GM18498 (cell line): ENCODE measurements at regions not wholly inside any gene's neighbourhood (a gene's known extent, or its start where the extent isn't known, plus 50 kb on each side); places are given as distances from the start of the nearest gene placed in this dataset.
"Not testable (repeated sequence)": the region's sequence is repeated elsewhere in the genome, so short reads cannot be mapped to it uniquely, and the experiment has no call there.

Experiments
- ATAC-seq: cut with Tn5 transposase; IDR thresholded peaks from one replicate; pipeline ENCODE4 v1.9.1; 2021; ENCODE audit warnings: mild to moderate bottlenecking, moderate library complexity; ENCODE audit not compliant: unreplicated experiment

DNA sequence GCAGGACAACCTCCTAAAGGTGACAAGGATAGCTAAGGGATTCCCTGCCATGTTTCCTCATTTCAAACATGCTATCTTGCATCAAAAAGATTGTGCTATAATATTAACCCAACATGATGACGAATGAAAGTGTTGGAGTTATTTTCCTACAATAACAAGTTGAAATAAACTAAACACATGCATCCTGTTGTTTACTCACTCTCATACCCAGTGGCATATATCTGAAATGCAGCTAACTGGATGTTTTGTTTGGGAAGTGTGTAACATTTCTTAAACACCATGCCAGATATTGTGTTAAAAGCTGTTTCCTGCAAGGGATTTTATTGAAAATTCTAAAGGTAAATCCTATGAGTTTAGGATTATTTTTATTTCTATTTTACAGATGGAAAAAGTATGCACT lies 139.6 kb downstream of the TFPI2 start:
- no peak for ATAC-seq

DNA sequence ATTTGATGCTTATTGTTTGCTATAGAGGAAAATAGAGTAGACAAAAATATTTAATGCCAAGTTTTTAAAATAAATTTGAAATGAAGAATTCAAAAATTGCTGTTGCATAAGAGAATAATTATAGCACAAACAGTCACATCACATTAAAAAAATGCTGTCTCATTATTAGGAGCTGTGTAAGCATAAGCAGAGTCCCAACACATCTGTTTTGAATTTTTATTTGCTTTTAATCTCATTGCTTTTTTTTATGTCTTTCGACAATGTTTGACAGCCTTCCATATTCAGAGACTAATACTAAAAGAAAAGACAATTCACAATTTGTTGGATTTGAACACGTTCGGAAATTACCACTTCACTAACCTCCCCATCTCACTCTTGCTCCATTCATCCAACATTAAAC lies 143.5 kb downstream of the TFPI2 start:
- no peak for ATAC-seq

- ATAC-seq = no peak
Measured at GRCh38 chr7:93739424-93739823, 151.1 kb downstream of the TFPI2 start.

- ATAC-seq = no peak
Measured at GRCh38 chr7:93737953-93738352, 152.6 kb downstream of the TFPI2 start.

GRCh38 chr7:93736668-93737369 lies 153.7 kb downstream of the TFPI2 start:
- ATAC-seq = no peak

DNA sequence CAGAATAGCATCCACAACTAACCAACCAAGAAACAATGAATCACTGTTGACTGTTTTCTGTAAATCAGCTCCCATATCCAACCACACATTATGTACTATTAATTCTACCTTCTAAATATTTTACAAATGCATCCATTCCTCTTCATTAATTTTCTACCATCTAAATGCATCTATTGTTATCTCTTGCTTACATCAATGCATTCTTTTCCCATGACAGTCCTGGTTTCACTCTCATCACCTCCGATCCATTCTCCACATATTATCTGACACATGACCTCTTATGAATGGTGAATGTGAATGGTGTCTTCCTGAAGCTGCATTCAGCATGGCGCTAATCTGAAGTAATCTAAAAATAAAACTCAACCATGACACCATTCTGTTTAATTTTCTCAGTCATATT lies 153.8 kb upstream of the CALCR start:
- no peak for ATAC-seq

GRCh38 chr7:93725954-93726353 lies 151.4 kb upstream of the CALCR start:
- no peak for ATAC-seq

- ATAC-seq = no peak
Measured at GRCh38 chr7:93723424-93724124, 149.1 kb upstream of the CALCR start.

- ATAC-seq = no peak
Measured at GRCh38 chr7:93720106-93720505, 145.6 kb upstream of the CALCR start.

DNA sequence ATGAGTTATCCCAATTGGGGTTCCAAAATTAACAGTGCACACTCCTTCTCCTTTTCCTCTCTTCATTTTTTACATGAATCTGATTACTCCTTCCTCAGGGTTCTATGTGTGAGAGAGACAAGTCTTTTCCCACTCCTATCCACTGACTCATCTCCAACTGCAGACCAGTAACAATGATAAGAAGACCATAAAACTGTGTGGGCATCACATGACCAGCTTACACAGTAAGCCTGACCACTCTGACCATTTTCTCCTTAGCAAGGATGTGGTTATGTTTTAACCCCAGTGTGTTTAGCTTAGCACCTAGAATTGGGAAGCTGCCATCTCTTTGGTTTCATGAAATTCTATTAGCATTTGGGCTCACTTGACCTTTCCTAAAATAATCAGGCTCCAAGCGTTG lies 145.0 kb upstream of the CALCR start:
- ATAC-seq = no peak

- ATAC-seq = no peak
Measured at GRCh38 chr7:93717217-93717900, 142.8 kb upstream of the CALCR start.

DNA sequence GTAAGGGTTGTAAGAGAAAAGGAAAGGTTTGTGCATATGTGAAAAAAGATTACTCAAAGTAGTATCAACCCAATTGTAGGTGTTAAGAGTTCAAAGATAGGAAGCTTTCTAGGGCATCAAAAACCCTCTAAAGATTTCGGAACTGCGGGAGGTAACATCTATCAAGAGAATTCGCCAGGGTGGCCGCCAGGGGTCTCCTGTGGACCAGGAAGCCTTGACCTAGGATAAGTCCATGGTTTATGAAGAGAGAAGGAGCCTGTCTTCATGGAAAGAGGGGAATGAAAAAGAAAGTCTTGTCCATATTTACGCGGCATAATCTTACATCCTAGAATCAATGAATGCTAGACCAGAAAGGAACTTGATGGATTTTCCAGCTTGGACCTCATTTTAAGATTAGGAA lies 140.7 kb upstream of the CALCR start:
- ATAC-seq = peak; percentile 65

- no peak for ATAC-seq
Measured at GRCh38 chr7:93711926-93712325, 137.4 kb upstream of the CALCR start.

DNA sequence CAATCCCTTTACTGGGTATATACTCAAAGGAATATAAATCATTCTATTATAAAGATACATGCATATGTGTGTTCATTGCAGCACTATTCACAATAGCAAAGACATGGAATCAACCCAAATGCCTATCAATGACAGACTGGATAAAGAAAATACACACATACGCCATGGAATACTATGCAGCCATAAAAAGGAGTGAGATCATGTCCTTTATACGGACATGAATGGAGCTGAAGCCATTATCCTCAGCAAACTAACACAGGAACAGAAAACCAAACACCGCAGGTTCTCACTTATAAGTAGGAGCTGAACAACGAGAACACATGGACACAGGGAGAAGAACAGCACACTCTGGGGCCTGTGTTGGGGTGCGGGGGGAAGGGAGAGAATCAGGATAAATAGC lies 133.7 kb upstream of the CALCR start:
- ATAC-seq = not testable (repeated sequence)

DNA sequence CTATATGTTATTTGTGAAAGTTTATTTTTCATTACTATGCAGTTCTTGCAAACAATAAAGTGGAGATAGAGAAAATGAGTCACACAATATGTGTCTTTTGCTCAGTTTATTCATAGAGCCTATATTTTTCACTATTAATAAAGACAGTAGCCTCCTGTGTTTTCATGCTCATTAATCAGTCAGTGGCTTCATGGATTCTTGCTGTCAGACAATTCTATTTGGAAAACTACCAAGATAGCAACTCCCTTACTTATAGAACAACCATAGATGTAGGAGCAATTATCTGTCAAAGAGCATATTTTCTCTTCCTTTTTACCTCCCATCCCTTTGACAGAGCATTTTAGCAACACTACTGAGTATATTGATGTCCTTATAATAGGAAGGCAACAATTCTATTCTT lies 132.7 kb upstream of the CALCR start:
- no peak for ATAC-seq

DNA sequence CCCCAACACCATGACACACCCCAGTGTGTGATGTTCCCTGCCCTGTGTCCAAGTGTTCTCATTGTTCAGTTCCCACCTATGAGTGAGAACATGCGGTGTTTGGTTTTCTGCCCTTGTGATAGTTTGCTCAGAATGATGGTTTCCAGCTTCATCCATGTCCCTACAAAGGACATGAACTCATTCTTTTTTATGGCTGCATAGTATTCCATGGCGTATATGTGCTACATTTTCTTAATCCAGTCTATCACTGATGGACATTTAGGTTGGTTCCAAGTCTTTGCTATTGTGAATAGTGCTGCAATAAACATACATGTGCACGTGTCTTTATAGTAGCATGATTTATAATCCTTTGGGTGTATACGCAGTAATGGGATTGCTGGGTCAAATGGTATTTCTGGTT lies 131.6 kb upstream of the CALCR start:
- not testable (repeated sequence) for ATAC-seq

DNA sequence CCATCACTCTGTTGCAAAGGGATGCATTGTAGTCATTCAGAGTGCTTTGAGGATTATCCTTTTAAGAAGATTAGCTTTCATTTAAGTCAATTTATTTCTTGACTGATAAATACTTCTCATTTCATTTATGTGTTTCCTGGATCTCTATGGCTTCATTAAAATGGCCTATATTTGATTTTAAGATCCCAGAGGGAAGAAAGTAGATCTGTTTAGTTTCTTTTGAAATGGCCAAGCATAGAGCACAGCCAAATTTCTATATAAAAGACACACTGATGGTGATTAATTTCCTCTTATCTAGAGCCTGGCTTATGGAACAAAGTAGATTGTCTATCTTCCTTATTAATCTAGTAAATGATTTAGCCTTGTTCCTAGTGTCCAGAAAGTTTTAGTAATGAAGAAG lies 129.7 kb upstream of the CALCR start:
- ATAC-seq = no peak

GRCh38 chr7:93697901-93698300 lies 123.4 kb upstream of the CALCR start:
- ATAC-seq = no peak

GRCh38 chr7:93693796-93694195 lies 119.3 kb upstream of the CALCR start:
- no peak for ATAC-seq

GRCh38 chr7:93690021-93690420 lies 115.5 kb upstream of the CALCR start:
- ATAC-seq = no peak

- no peak for ATAC-seq
Measured at GRCh38 chr7:93678185-93678584, 103.7 kb upstream of the CALCR start.
